Fibroblast of lung (primary cell): ENCODE measurements at regions not wholly inside any gene's neighbourhood (a gene's known extent, or its start where the extent isn't known, plus 50 kb on each side); places are given as distances from the start of the nearest gene placed in this dataset.
A peak's percentile ranks its signal among the peaks of the same experiment; 100 is the strongest.

Experiments used
- DNase-seq, 2 donors: peaks; one replicate each; pipeline versions ENCODE4 v3.0.0 to v3.0.0-alpha.2; 2010; ENCODE audit warnings: low read depth in 2 of 2
- H2AFZ ChIP-seq: 2 replicates; pipeline ENCODE4 v1.5.1; 2012; ENCODE audit warnings: low read length, control low read depth, inconsistent platforms
- H3K27ac ChIP-seq: 2 replicates; pipeline ENCODE4 v1.5.1; 2011; ENCODE audit warnings: low read length, control low read depth; ENCODE audit not compliant: insufficient read depth
- H3K27me3 ChIP-seq: 2 replicates; pipeline ENCODE4 v1.5.1; 2011; ENCODE audit warnings: mild to moderate bottlenecking, low read length; ENCODE audit not compliant: control insufficient read depth, insufficient read depth
- H3K36me3 ChIP-seq: 2 replicates; pipeline ENCODE4 v1.5.1; 2011; ENCODE audit warnings: low read length; ENCODE audit not compliant: control insufficient read depth, insufficient read depth
- H3K4me1 ChIP-seq: 2 replicates; pipeline ENCODE4 v1.5.1; 2011; ENCODE audit warnings: low read length; ENCODE audit not compliant: control insufficient read depth, insufficient read depth; ENCODE audit errors: extremely low read depth
- H3K4me2 ChIP-seq: 2 replicates; pipeline ENCODE4 v1.5.1; 2011; ENCODE audit warnings: low read length, control low read depth; ENCODE audit not compliant: insufficient read depth; ENCODE audit errors: extremely low read depth
- H3K4me3 ChIP-seq, 4 experiments: fragments of 200-600 bp in 1 of 4; sonication (generic) in 1 of 4; replicated peaks in 1 of 4; 2 replicates each; pipeline ENCODE4 v1.5.1; 2011 to 2016; ENCODE audit warnings: low read length in 4 of 4, low read depth in 3 of 4, mild to moderate bottlenecking in 3 of 4, control low read depth in 2 of 4, inconsistent platforms in 1 of 4, mixed read lengths in 1 of 4; ENCODE audit not compliant: insufficient read depth in 1 of 4; ENCODE audit errors: control extremely low read depth in 1 of 4
- H3K79me2 ChIP-seq: 2 replicates; pipeline ENCODE4 v1.5.1; 2012; ENCODE audit warnings: mild to moderate bottlenecking, low read length, inconsistent platforms; ENCODE audit not compliant: control insufficient read depth, insufficient read depth
- H3K9ac ChIP-seq: 2 replicates; pipeline ENCODE4 v1.5.1; 2011; ENCODE audit warnings: mild to moderate bottlenecking, low read length, control low read depth; ENCODE audit not compliant: insufficient read depth
- H3K9me3 ChIP-seq: 2 replicates; pipeline ENCODE4 v1.5.1; 2012; ENCODE audit warnings: low read depth, low read length; ENCODE audit not compliant: control insufficient read depth, insufficient read depth
- H4K20me1 ChIP-seq: 2 replicates; pipeline ENCODE4 v1.5.1; 2011; ENCODE audit warnings: low read length; ENCODE audit not compliant: control insufficient read depth, insufficient read depth; ENCODE audit errors: extremely low read depth
- CTCF ChIP-seq, 2 donors: IDR thresholded peaks in 1 of 2; conservative IDR thresholded peaks in 1 of 2; 1 replicate in 1 of 2; 2 replicates in 1 of 2; pipeline ENCODE4 v1.5.1; 2011 to 2012; ENCODE audit warnings: low read length in 2 of 2, control low read depth in 1 of 2, inconsistent platforms in 1 of 2, low read depth in 1 of 2, mild to moderate bottlenecking in 1 of 2
- EZH2 ChIP-seq: IDR thresholded peaks from 2 replicates; pipeline ENCODE4 v1.5.1; 2012; ENCODE audit warnings: low read length, control low read depth, mild to moderate bottlenecking; ENCODE audit errors: missing control alignments

GRCh38 chr9:81791076-81791475 is 101.7 kb upstream of the TLE1 start:
- no peaks in the 10 kb centered on the region for H4K20me1 ChIP-seq
- DNase-seq = no peak
- H3K27ac ChIP-seq = no peak overlapping the region
- peaks cover 2% of the 10 kb centered on the region for H3K4me1 ChIP-seq
- TF ChIP-seq EZH2 = no peak
- no peak for TF ChIP-seq CTCF (conservative IDR thresholded peaks at IDR 0.05 in 1 of 2, IDR thresholded peaks at IDR 0.05 in 1 of 2; ENCODE audit: low read depth in 1 of 2, low read length in 2 of 2)
- no peak overlapping the region for H3K4me3 ChIP-seq
- H3K79me2 ChIP-seq = no peaks in the 10 kb centered on the region
- no peaks in the 10 kb centered on the region for H3K9me3 ChIP-seq
- H2AFZ ChIP-seq = no peak overlapping the region
- no peaks in the 10 kb centered on the region for H3K27me3 ChIP-seq
- H3K36me3 ChIP-seq = no peaks in the 10 kb centered on the region
- H3K4me2 ChIP-seq = no peak overlapping the region
- no peak overlapping the region for H3K9ac ChIP-seq

- H3K36me3 ChIP-seq = no peaks in the 10 kb centered on the region
- H2AFZ ChIP-seq = no peak overlapping the region
- H3K9ac ChIP-seq = no peak overlapping the region
- H3K9me3 ChIP-seq = no peaks in the 10 kb centered on the region
- TF ChIP-seq CTCF (conservative IDR thresholded peaks at IDR 0.05 in 1 of 2, IDR thresholded peaks at IDR 0.05 in 1 of 2; ENCODE audit: low read depth in 1 of 2, low read length in 2 of 2) (no peak), EZH2 (no peak)
- peak; percentile 37 to 77 for DNase-seq
- H4K20me1 ChIP-seq = no peaks in the 10 kb centered on the region
- H3K27ac ChIP-seq = no peak overlapping the region
- H3K4me2 ChIP-seq = no peak overlapping the region
- peaks cover 2% of the 10 kb centered on the region for H3K4me1 ChIP-seq
- H3K4me3 ChIP-seq = no peak overlapping the region
- H3K79me2 ChIP-seq = no peaks in the 10 kb centered on the region
- no peaks in the 10 kb centered on the region for H3K27me3 ChIP-seq
Observed at GRCh38 chr9:81798606-81799005, 109.3 kb upstream of the TLE1 start.

- peak in 1 of 2 donors; percentile 73 for DNase-seq
- TF ChIP-seq EZH2 = no peak
- TF ChIP-seq CTCF (conservative IDR thresholded peaks at IDR 0.05 in 1 of 2, IDR thresholded peaks at IDR 0.05 in 1 of 2; ENCODE audit: low read depth in 1 of 2, low read length in 2 of 2) = no peak
- Histone ChIP-seq H4K20me1 (no peaks in the 10 kb centered on the region), H3K9me3 (no peaks in the 10 kb centered on the region), H2AFZ (no peak overlapping the region), H3K79me2 (no peaks in the 10 kb centered on the region), H3K9ac (no peak overlapping the region), H3K4me1 (peaks cover 2% of the 10 kb centered on the region), H3K27me3 (no peaks in the 10 kb centered on the region), H3K4me2 (peak overlapping the region; percentile 29), H3K4me3 (no peak overlapping the region), H3K36me3 (no peaks in the 10 kb centered on the region), H3K27ac (no peak overlapping the region)
Observed at GRCh38 chr9:81801190-81801589, 111.8 kb upstream of the TLE1 start.
